T-helper 1 cell (primary cell): ENCODE measurements at regions not wholly inside any gene's neighbourhood (a gene's known extent, or its start where the extent isn't known, plus 50 kb on each side); places are given as distances from the start of the nearest gene placed in this dataset.

Experiments
- DNase-seq, 5 donors: peaks; one replicate each; pipeline ENCODE4 v3.0.0-alpha.2; 2012 to 2020

DNA sequence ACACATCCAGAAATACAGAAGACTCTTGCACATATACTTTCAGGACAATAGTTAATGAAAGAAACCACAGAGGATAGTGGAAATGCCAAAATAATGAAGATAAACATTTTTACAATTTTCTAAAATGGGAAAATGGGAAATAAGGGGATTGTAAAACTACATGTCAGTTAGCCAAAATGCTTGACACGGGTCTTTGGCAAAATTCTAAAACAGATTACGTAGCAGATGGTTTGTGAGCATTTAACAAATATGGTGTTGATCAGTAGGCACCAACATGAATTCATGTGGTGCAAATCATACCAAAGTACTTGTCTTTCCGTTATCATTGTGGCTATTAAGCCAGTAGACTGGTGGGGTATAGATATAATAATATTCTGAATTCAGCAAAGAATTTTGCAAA lies 348.5 kb upstream of the ROBO1 start:
- DNase-seq, result no peak

- no peak for DNase-seq
Observed at GRCh38 chr3:80114694-80115093, 346.9 kb upstream of the ROBO1 start.

- no peak for DNase-seq
Observed at GRCh38 chr3:80113331-80113730, 345.5 kb upstream of the ROBO1 start.

DNA sequence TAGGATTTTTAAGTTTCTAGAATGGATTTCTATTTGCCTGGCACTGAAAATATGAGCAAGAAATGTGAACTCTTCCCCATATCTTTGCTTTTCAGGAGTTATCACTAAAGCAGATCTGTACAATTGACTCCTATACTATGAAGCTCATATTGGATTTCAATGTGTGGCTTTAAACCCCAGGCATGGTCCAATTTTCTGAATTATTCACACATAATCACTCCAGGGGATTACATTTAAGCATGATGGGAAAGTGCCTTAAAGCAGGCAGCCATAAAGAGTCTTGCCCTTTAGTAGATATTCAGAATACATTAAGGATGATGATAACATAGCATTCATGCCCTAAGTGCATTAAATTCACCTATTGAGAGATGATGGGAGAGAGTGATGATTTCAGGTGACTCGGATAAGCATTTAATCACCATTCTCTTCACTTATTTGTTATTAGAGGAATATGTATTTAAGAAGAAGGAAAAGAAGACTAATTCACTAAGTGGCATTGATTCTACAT lies 331.8 kb upstream of the ROBO1 start:
- no peak for DNase-seq

- no peak for DNase-seq
Observed at GRCh38 chr3:80097674-80098073, 329.9 kb upstream of the ROBO1 start.

GRCh38 chr3:80096909-80097308 lies 329.1 kb upstream of the ROBO1 start:
- DNase-seq, result no peak

DNA sequence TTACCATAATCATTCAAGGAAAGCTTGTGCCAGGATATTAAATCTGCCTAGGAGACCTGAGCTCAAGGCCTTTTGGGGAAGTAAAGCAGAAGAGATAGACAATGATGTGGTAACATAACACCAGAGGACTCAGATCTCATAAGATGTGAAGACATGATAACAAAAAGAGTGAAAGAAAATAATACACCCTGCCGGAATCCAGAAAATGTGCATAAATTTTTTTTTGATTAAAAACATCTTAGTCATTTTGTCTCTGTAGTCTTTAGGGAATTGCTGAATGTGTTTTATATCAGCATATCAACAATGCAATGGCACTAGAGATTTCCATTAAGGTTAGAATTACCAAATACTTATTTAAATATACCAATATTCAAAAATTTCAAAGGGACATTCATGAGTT lies 326.8 kb upstream of the ROBO1 start:
- no peak for DNase-seq

- no peak for DNase-seq
Observed at GRCh38 chr3:80087767-80088166, 320.0 kb upstream of the ROBO1 start.

DNA sequence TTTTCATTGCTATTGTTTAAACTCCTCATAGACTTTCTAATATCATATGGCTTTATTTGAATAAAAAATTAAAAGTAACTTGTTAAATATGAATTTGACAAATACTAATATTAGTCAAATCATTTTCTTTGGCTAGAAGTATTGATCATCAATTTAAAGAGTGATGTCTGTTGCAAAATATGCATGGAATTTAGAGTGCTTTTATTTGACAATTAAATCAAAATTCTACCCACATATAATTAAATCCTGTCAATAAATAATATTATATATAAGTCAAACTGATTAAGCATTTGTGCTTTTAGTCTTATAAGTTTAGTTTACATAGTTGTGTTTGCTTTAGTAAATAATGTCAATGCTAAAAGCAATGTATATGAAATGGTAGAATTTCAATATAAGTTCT lies 318.6 kb upstream of the ROBO1 start:
- DNase-seq, result no peak

- no peak for DNase-seq
Observed at GRCh38 chr3:80079886-80080285, 312.1 kb upstream of the ROBO1 start.

DNA sequence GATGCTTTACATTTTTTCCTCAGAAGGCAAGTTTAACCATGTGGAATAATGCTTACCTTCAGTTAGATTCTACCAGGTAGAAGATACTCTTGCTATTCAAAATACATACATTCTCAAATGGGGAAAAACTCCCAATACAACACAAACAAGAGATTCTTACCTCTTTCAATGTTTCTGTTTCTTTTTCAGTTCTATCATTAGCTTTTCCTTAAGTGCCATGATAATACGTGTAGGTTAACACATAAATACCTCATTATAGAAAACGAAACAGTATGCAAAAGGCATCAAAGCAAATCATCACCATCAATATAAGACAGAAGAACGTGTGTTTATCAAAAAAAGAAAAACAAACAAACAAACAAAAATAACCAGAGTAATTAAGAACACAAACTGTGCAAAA lies 300.7 kb upstream of the ROBO1 start:
- DNase-seq, result no peak

DNA sequence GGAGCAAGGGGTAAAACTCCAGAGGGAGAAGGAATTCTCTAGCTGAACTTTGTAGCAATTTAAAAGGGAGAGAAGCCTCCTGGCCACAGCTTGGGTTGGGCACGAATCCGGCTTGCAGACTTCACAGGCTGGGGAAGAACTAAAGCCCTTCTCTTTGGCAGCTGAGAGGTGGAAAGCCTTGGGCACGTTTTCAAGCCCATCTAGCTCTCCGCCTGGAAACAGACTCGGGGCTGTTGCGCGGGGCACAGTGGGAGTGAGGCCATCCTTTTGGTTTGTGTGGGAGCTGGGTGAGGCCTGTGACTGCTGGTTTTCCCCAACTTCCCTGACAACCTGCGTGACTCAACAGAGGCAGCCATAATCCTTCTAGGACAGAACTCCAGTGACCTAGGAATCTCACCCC lies 295.7 kb upstream of the ROBO1 start:
- no peak for DNase-seq

- DNase-seq, result no peak
Observed at GRCh38 chr3:80060664-80061063, 292.9 kb upstream of the ROBO1 start.

GRCh38 chr3:80055306-80055705 lies 287.5 kb upstream of the ROBO1 start:
- DNase-seq, result no peak

DNA sequence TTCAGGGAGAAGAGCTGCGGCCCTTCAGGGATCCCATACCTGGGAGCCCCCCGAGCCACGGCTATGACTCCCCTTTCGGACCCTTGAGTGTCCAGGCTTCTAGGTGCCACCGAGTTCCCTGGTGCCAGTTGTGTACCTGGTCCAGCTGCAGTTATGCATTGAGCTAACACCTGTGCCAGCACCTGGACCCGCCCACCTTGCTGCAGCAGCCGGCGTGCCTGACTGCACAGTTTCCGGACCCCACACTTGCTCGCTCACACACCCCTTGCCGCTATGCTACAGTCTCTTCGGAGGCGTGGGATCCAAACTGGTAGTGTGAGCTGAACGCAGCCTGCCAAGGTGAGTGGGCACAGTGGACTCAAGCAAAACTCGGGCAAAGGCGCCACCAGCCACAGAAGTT lies 284.5 kb upstream of the ROBO1 start:
- no peak for DNase-seq

GRCh38 chr3:80051602-80051962 lies 283.8 kb upstream of the ROBO1 start:
- no peak for DNase-seq

DNA sequence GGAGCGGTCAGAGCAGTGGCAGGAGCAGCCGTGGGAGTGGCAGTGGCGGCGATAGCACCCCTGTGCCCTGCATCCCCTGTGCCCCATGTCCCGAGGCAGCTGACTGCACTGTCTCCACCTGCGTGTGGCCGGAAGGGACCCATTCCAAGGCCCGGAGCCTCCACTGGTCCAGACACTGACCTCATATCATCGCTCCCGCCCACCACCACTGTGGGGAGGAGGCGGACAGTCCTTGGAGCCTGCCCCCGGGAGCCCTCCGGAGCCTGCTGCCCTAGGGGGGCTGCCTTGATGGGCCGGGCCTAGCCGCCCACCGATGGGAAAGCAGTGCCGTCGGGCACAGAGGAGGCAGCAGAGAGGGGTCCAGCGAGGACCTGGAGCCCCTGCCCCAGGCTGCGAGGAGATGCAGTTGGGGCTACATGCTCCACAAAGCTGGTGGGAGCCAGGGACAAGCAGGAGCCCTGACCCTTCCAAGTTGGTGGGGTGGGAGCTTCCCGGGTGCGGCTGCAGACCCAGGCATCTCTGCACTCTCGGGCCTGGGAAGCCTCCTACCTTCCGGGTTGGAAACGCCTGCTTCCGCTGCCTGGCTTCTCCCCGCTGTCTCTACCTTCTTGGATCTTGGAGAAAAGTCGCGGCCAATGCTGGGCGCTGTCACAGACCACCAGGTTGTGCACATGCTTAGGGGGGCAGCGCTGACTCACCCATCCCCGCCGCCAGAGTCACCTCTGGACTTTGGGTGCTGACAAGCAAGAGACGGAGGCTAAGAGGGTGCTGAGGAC lies 283.2 kb upstream of the ROBO1 start:
- no peak for DNase-seq

DNA sequence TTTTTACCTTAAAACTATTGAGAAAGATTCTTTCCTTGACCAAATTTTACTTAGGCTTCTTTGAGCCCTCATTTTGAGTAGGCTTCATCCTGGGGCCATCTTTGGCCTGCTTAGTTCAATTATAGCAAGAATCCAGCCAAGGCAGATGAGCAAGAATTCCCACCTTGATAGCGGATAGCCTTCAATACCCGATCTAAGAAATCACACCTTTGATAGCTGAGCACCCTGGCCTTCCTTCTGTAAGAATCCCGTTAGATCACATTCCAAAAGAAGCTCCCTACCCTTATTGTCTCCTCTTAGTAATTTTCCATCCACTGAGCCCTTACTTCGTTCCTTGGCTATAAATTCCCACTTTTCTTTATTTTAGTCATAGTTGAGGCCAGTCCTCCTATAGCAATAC lies 275.4 kb upstream of the ROBO1 start:
- DNase-seq, result no peak

GRCh38 chr3:80040067-80040466 lies 272.3 kb upstream of the ROBO1 start:
- DNase-seq, result no peak

- DNase-seq, result no peak
Observed at GRCh38 chr3:80036176-80036575, 268.4 kb upstream of the ROBO1 start.

DNA sequence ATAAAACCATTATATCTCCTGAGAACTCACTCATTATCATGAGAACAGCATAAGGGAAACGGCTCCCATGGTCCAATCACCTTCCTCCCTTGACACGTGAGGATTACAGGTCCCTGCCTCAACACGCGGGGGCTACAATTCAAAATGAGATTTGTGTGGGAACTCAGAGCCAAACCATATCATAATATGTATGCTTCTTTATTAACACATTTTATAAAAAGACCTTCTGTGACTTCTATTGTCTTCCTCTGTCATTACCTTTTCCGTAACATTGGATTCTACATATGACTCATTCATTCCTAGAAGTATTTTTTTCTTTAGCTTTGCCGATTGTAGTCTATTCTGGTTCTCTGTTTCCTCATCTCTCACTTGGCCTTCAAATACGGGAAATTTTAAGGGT lies 267.2 kb upstream of the ROBO1 start:
- no peak for DNase-seq

DNA sequence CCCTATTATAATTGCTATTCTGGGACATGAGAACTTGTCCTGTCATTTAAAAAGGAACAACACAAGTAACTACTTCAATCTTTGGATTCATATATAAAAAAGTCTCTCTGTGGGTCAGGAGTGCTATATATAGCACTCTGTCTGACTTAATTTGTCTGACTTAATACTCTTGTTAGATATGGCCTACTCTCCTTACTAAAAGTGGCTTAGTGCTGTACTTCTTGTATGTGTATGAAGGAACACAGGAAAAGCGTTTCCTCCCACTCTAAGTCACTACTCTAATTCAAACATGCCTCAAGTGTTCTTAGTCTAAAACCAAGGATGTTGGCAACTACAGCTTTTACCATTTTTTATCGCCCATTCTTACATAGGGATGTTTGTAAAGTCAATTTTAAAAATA lies 255.2 kb upstream of the ROBO1 start:
- no peak for DNase-seq

DNA sequence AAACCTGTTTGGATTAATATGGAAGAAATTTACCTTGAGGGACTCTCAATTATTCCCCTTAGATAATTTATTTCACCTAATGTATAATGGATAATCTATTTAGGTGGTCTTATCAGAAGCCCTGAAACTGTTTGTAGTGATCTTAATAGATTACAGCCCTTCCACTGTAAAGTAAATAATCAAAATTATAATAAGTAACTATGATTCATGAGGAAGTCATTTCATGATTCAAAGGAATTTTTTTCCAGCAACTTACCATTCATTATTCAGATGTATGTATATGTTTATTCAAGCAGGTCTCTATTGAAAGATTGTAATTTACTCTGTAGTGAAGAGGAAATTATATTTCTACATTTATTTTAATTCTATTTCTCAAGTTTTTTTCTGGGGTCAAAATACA lies 250.6 kb upstream of the ROBO1 start:
- DNase-seq, result no peak

- DNase-seq, result no peak
Observed at GRCh38 chr3:80017369-80017768, 249.6 kb upstream of the ROBO1 start.

GRCh38 chr3:80014576-80014975 lies 246.8 kb upstream of the ROBO1 start:
- no peak for DNase-seq
